Gastrocnemius medialis (tissue), 4 donors: ENCODE measurements at regions not wholly inside any gene's neighbourhood (a gene's known extent, or its start where the extent isn't known, plus 50 kb on each side); places are given as distances from the start of the nearest gene placed in this dataset.

ENCODE experiments used
- ATAC-seq, 2 donors: fragments of 150-250 bp; one replicate each; pipeline ENCODE4 v1.9.1; 2016
- DNase-seq, 2 donors: peaks; one replicate each; pipeline ENCODE4 v3.0.0-alpha.2; 2019
- H3K27ac ChIP-seq, 4 donors: fragments of 200-600 bp; sonication (generic); 1 replicate in 1 of 4; 2 replicates in 3 of 4; pipeline ENCODE4 v1.5.1; 2016 to 2018; ENCODE audit warnings: mild to moderate bottlenecking in 2 of 4, moderate library complexity in 1 of 4
- H3K27me3 ChIP-seq, 3 donors: fragments of 200-600 bp; sonication (generic) in 2 of 3; 1 replicate in 1 of 3; 2 replicates in 2 of 3; pipeline versions ENCODE4 v1.5.1 to v1.6.0; 2016 to 2019; ENCODE audit warnings: mild to moderate bottlenecking in 1 of 3, moderate library complexity in 1 of 3
- H3K36me3 ChIP-seq, 2 donors: fragments of 200-600 bp; sonication (generic) in 1 of 2; one replicate each; pipeline ENCODE4 v1.5.1; 2017 to 2018
- H3K4me1 ChIP-seq, 2 donors: fragments of 200-600 bp; sonication (generic) in 1 of 2; one replicate each; pipeline ENCODE4 v1.5.1; 2016 to 2017; ENCODE audit warnings: mild to moderate bottlenecking in 2 of 2
- H3K4me3 ChIP-seq, 4 donors: fragments of 200-600 bp; sonication (generic) in 3 of 4; 1 replicate in 1 of 4; 2 replicates in 3 of 4; pipeline ENCODE4 v1.5.1; 2016 to 2019; ENCODE audit warnings: mild to moderate bottlenecking in 2 of 4
- H3K9me3 ChIP-seq, 3 donors: fragments of 200-600 bp; sonication (generic) in 2 of 3; 1 replicate in 1 of 3; 2 replicates in 2 of 3; pipeline ENCODE4 v1.5.1; 2016 to 2019
- CTCF ChIP-seq, 5 experiments: fragments of 450-650 bp in 3 of 5; fragments of 200-600 bp in 2 of 5; sonication (generic) in 2 of 5; IDR thresholded peaks in 4 of 5; conservative IDR thresholded peaks in 1 of 5; 1 replicate in 4 of 5; 2 replicates in 1 of 5; pipeline ENCODE4 v1.5.1; 2016 to 2019; ENCODE audit warnings: antibody characterized with exemption in 5 of 5, mild to moderate bottlenecking in 3 of 5, moderate library complexity in 3 of 5
- POLR2A ChIP-seq, 2 donors: fragments of 450-650 bp; IDR thresholded peaks; one replicate each; pipeline ENCODE4 v1.6.1; 2017; ENCODE audit warnings: antibody characterized with exemption in 2 of 2, mild to moderate bottlenecking in 2 of 2, moderate library complexity in 2 of 2
- in situ Hi-C, 4 donors: fragments of 200-750 bp; cut with MboI; loops; one replicate each; pipeline versions ENCODE4 v1.15.0 to v1.8.0; 2017; ENCODE audit warnings: low sequenced_read_pairs in 4 of 4
- intact Hi-C: fragments of 100-400 bp; cut with DNase I; formaldehyde crosslinking; loops from one replicate; pipeline ENCODE4 v1.15.1; 2023; ENCODE audit warnings: low total_unique reads

DNA sequence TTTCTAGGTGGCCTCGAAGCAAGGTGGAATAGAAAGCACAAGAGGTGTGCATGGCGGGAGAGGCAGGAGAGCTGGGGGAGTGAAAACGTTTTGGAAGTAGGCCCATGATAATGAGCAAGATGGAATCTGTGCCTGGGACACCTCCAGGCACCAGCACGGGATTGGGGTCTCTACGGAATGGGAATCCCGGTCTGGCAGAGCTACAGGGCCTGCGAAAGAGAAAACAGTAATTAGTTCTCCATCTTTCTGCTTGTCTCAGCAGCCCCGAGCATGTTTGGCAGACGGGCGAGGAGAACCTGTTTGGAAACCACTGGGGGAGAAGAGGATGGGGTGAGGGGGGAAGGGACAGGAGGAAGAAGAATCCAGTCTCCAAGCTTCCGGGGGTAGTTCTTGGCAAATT, 258.7 kb downstream of the SOX9 start:
- no peak overlapping the region for H3K27ac ChIP-seq
- in situ Hi-C loops = no loop called here
- H3K36me3 ChIP-seq = no peaks in the 10 kb centered on the region
- H3K4me3 ChIP-seq = no peak overlapping the region
- no peaks in the 10 kb centered on the region for H3K9me3 ChIP-seq
- ATAC-seq (no peak), DNase-seq (no peak)
- intact Hi-C loops = no loop called here
- H3K27me3 ChIP-seq = no peaks in the 10 kb centered on the region
- TF ChIP-seq CTCF (IDR thresholded peaks at IDR 0.05 in 4 of 5, conservative IDR thresholded peaks at IDR 0.05 in 1 of 5) (no peak), POLR2A (IDR thresholded peaks at IDR 0.05) (no peak)
- H3K4me1 ChIP-seq = peaks cover 0 to 1% of the 10 kb centered on the region in 2 donors

DNA sequence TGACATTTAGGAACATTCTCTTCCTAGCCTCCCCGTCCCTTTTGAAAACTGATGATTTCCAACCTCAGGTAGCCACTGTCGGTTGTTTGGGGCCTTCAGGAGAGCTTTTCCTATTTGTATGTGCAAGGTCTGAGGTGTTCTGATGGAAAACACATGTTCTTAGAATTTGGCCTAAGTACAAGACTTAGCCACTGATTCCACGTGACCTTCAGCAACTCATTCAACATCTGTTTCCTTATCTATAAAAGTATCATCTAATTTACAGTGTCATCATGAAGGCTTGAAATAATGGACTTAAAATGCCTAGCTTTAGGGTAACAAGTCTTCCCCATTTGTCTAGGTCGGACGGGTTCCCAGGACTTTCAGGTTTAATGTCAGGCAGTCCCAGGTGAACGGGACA, 259.3 kb downstream of the SOX9 start:
- Histone ChIP-seq H3K9me3 (no peaks in the 10 kb centered on the region), H3K4me1 (no peaks in the 10 kb centered on the region), H3K27me3 (no peaks in the 10 kb centered on the region), H3K27ac (no peak overlapping the region), H3K4me3 (no peak overlapping the region), H3K36me3 (no peaks in the 10 kb centered on the region)
- intact Hi-C loops (no loop called here), in situ Hi-C loops (no loop called here)
- no peak for TF ChIP-seq CTCF (IDR thresholded peaks at IDR 0.05 in 4 of 5, conservative IDR thresholded peaks at IDR 0.05 in 1 of 5)
- TF ChIP-seq POLR2A (IDR thresholded peaks at IDR 0.05) = no peak
- DNase-seq (no peak), ATAC-seq (no peak)

DNA sequence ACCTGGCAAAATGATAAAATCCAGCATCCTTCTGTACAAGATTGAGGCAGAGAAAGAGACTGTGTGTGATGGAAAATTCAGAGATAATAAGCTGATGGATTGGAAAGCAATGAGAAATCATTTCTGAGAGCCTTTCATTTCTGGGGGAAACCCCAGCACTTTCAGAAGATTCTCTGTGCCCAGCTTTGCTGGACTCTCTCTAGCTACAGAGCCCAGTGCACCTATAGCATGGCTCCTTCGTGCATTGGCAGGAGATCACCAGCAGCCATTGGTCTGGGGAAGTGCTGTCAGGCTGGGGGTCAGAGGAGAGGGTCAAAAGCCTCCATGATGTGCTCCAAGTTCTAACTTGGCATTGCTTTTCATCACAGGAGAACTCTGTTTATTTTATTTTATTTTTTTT, 259.9 kb downstream of the SOX9 start:
- no peak for DNase-seq
- in situ Hi-C loops (no loop called here), intact Hi-C loops (no loop called here)
- Histone ChIP-seq H3K4me1 (no peaks in the 10 kb centered on the region), H3K27me3 (no peaks in the 10 kb centered on the region), H3K27ac (no peak overlapping the region), H3K4me3 (no peak overlapping the region), H3K36me3 (no peaks in the 10 kb centered on the region), H3K9me3 (no peaks in the 10 kb centered on the region)
- no peak for ATAC-seq
- TF ChIP-seq CTCF (IDR thresholded peaks at IDR 0.05 in 4 of 5, conservative IDR thresholded peaks at IDR 0.05 in 1 of 5) = no peak
- TF ChIP-seq POLR2A (IDR thresholded peaks at IDR 0.05) = no peak

DNA sequence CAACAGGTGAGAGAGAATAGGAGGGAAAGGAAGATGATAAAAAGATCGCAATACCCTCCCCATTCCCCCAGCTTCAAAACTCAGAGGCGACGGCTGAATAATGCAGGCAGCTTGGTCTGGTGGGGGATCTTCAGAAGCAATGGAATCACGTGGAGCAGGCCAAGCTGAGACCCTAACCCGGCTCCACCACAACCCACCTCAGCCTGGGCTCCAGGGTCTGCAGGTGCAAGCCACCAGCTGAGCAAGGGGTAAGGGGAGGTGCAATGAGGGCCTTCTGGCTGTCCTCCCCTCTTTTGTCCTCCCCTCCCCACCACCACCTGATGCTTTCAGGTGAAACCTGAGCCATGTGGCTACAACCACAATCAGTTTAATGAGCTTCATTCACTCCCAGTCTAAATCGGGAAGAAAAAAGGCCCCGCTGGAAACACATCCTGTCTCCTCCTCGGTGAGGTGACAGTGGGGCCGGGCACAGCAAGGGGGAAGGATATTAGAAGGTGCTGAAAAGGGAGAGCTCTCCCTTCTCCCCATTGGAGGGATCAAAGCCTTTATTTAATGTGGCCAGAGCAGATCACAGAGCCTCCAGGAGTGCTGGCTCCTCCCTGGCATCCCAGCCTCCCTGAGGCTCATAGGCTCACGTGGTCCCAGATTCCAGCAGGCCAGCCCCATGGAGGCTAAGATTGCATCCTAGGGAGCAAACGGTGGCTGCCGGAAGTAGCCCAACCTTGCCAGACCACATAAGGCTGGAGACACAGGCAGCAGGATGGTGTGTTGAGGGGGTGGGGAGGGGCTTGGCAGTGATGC, 261.0 kb downstream of the SOX9 start:
- no peak for TF ChIP-seq POLR2A (IDR thresholded peaks at IDR 0.05)
- intact Hi-C loops (no loop called here), in situ Hi-C loops (no loop called here)
- no peak for DNase-seq
- Histone ChIP-seq H3K27me3 (no peaks in the 10 kb centered on the region), H3K4me1 (no peaks in the 10 kb centered on the region), H3K27ac (no peak overlapping the region), H3K4me3 (no peak overlapping the region), H3K9me3 (no peaks in the 10 kb centered on the region), H3K36me3 (no peaks in the 10 kb centered on the region)
- no peak for ATAC-seq

- Histone ChIP-seq H3K4me3 (no peak overlapping the region), H3K27ac (no peak overlapping the region), H3K27me3 (no peaks in the 10 kb centered on the region), H3K4me1 (no peaks in the 10 kb centered on the region), H3K9me3 (no peaks in the 10 kb centered on the region), H3K36me3 (no peaks in the 10 kb centered on the region)
- in situ Hi-C loops (no loop called here), intact Hi-C loops (no loop called here)
- no peak for TF ChIP-seq POLR2A (IDR thresholded peaks at IDR 0.05)
- TF ChIP-seq CTCF (IDR thresholded peaks at IDR 0.05 in 4 of 5, conservative IDR thresholded peaks at IDR 0.05 in 1 of 5) = no peak
- no peak for DNase-seq
- no peak for ATAC-seq
These were observed 262.3 kb downstream of the SOX9 start for GRCh38 chr17:72382971-72383722.
